Tibial artery (tissue), 4 donors: ENCODE measurements at regions not wholly inside any gene's neighbourhood (a gene's known extent, or its start where the extent isn't known, plus 50 kb on each side); places are given as distances from the start of the nearest gene placed in this dataset.
"Not testable (repeated sequence)": the region's sequence is repeated elsewhere in the genome, so short reads cannot be mapped to it uniquely, and the experiment has no call there.

Experiments used
- DNase-seq, 2 donors: peaks; one replicate each; pipeline ENCODE4 v3.0.0-alpha.2; 2019
- H3K27ac ChIP-seq, 2 donors: fragments of 200-600 bp; sonication (generic) in 1 of 2; 1 replicate in 1 of 2; 2 replicates in 1 of 2; pipeline ENCODE4 v1.5.1; 2018 to 2019; ENCODE audit warnings: mild to moderate bottlenecking in 1 of 2
- H3K27me3 ChIP-seq, 2 donors: fragments of 200-600 bp; sonication (generic) in 1 of 2; one replicate each; pipeline versions ENCODE4 v1.5.1 to v1.6.0; 2016 to 2019
- H3K36me3 ChIP-seq, 3 donors: fragments of 200-600 bp; sonication (generic) in 2 of 3; one replicate each; pipeline ENCODE4 v1.5.1; 2016 to 2019; ENCODE audit warnings: mild to moderate bottlenecking in 2 of 3
- H3K4me1 ChIP-seq, 4 donors: fragments of 200-600 bp; sonication (generic) in 2 of 4; 1 replicate in 3 of 4; 2 replicates in 1 of 4; pipeline ENCODE4 v1.5.1; 2016 to 2019
- H3K4me3 ChIP-seq, 2 donors: fragments of 200-600 bp; sonication (generic) in 1 of 2; 1 replicate in 1 of 2; 2 replicates in 1 of 2; pipeline ENCODE4 v1.5.1; 2018 to 2019; ENCODE audit warnings: mild to moderate bottlenecking in 2 of 2
- H3K9me3 ChIP-seq, 3 donors: fragments of 200-600 bp; sonication (generic) in 1 of 3; one replicate each; pipeline ENCODE4 v1.5.1; 2016 to 2019
- CTCF ChIP-seq, 2 experiments: fragments of 200-600 bp in 1 of 2; fragments of 450-650 bp in 1 of 2; IDR thresholded peaks; one replicate each; pipeline ENCODE4 v1.5.1; 2017 to 2019; ENCODE audit warnings: antibody characterized with exemption in 2 of 2, mild to moderate bottlenecking in 1 of 2, moderate library complexity in 1 of 2
- intact Hi-C: fragments of 100-400 bp; cut with DNase I; formaldehyde crosslinking; loops from one replicate; pipeline ENCODE4 v1.15.0; 2023; ENCODE audit warnings: low total_unique reads

- Histone ChIP-seq H3K36me3 (no peaks in the 10 kb centered on the region), H3K27ac (no peak overlapping the region), H3K27me3 (no peaks in the 10 kb centered on the region), H3K4me3 (no peak overlapping the region), H3K9me3 (no peaks in the 10 kb centered on the region), H3K4me1 (no peaks in the 10 kb centered on the region)
- no peak for TF ChIP-seq CTCF (IDR thresholded peaks at IDR 0.05)
- DNase-seq = no peak
- intact Hi-C loops = no loop called here
These were observed 86.2 kb upstream of the MYO10 start for GRCh38 chr5:17022296-17022695.

DNA sequence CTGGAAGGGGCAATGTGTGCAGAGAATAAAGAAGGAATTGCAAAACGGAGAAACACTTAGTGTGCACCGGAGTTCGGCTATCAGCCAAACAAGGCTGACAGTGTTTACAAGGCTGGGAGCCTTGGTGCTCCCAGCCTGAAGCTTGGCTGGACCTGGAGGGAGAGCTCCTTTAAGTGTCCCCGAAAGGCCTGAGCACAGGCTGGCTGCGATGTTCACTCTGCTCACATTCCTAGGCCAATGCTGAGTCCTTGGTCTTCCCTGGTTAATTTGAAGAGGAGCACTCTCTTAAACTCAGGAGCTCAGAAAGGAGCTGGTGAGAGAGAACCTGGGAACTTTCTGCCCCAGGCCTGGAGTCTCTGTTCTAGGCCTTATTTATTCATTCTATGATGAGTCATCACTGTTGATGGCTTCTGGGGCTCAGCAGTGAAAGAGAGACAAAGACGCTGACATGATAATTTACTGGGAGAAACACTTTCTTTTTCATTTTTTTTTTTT is 88.6 kb upstream of the MYO10 start:
- DNase-seq = no peak
- TF ChIP-seq CTCF (IDR thresholded peaks at IDR 0.05) = no peak
- Histone ChIP-seq H3K27me3 (no peaks in the 10 kb centered on the region), H3K4me1 (no peaks in the 10 kb centered on the region), H3K4me3 (no peak overlapping the region), H3K9me3 (no peaks in the 10 kb centered on the region), H3K36me3 (no peaks in the 10 kb centered on the region), H3K27ac (no peak overlapping the region)
- intact Hi-C loops = no loop called here

GRCh38 chr5:17031659-17032277 is 95.7 kb upstream of the MYO10 start:
- H3K27me3 ChIP-seq, DNase-seq, H3K9me3 ChIP-seq, intact Hi-C loops, H3K4me1 ChIP-seq, H3K27ac ChIP-seq, H3K36me3 ChIP-seq, H3K4me3 ChIP-seq: not testable (repeated sequence)

DNA sequence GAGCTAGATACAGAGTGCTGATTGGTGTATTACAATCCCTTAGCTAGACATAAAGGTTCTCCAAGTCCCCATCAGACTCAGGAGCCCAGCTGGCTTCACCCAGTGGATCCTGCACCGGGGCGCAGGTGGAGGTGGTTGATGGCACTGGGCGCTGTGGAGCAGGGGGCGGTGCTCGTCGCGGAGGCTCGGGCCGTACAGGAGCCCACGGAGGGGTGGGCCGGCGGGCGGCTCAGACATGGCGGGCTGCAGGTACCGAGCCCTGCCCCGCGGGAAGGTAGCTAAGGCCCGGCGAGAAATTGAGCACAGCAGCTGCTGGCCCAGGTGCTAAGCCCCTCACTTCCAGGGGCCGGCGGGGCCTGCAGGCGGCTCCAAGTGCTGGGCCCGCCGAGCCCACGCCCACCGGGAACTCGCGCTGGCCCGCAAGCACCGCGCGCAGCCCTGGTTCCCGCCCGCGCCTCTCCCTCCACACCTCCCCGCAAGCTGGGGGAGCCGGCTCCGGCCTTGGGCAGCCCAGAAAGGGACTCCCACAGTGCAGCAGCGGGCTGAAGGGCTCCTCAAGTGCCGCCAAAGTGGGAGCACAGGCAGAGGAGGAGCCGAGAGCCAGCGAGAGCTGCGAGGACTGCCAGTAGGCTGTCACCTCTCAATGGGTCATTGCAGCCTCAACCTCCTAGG is 96.4 kb upstream of the MYO10 start:
- H3K4me3 ChIP-seq, H3K27ac ChIP-seq, H3K27me3 ChIP-seq, intact Hi-C loops, H3K4me1 ChIP-seq, DNase-seq, H3K36me3 ChIP-seq, H3K9me3 ChIP-seq: not testable (repeated sequence)

DNA sequence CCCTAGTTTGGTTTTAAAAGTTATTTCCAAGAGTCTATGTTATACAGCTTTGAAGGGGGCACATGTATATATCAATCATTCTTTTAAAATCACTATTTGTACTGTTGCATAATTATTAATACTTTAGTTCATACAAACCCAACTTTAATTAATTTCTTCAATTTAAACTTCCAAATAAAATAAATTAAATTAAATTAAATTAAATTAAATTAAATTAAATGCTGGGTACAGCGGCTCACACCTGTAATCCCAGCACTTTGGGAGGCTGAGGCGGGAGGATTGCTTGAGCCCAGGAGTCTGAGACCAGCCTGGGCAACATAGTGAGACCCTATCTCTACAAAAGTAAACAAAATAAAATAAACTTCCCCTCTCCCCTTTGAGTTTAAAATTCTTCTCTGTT is 98.9 kb upstream of the MYO10 start:
- DNase-seq, intact Hi-C loops, H3K9me3 ChIP-seq, H3K4me3 ChIP-seq, H3K36me3 ChIP-seq, H3K27me3 ChIP-seq, H3K4me1 ChIP-seq, H3K27ac ChIP-seq: not testable (repeated sequence)

GRCh38 chr5:17037751-17038150 is 101.7 kb upstream of the MYO10 start:
- Histone ChIP-seq H3K9me3 (no peaks in the 10 kb centered on the region), H3K4me1 (no peaks in the 10 kb centered on the region), H3K4me3 (no peak overlapping the region), H3K36me3 (no peaks in the 10 kb centered on the region), H3K27ac (no peak overlapping the region), H3K27me3 (no peaks in the 10 kb centered on the region)
- intact Hi-C loops = no loop called here
- no peak for DNase-seq
- TF ChIP-seq CTCF (IDR thresholded peaks at IDR 0.05) = no peak

DNA sequence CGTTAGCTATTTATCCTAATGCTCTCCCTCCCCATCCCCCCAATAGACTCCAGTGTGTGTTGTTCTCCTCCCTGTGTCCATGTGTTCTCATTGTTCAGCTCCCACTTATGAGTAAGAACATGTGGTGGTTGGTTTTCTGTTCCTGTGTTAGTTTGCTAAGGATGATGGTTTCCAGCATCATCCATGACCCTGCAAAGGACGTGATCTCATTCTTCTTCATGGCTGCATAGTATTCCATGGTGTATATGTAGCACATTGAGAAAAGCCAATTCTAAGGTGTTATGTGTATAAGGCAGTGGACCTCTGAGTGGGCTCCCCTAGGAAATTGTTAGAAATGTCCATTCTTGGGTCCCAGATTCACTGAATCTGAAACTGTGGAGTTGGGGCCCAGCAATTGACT is 103.1 kb upstream of the MYO10 start:
- H3K4me1 ChIP-seq = no peaks in the 10 kb centered on the region
- TF ChIP-seq CTCF (IDR thresholded peaks at IDR 0.05) = no peak
- H3K36me3 ChIP-seq = no peaks in the 10 kb centered on the region
- no peak for DNase-seq
- no peaks in the 10 kb centered on the region for H3K9me3 ChIP-seq
- intact Hi-C loops = no loop called here
- H3K27ac ChIP-seq = no peak overlapping the region
- H3K4me3 ChIP-seq = no peak overlapping the region
- H3K27me3 ChIP-seq = no peaks in the 10 kb centered on the region
